Body of pancreas (tissue), 4 donors: ENCODE measurements at regions not wholly inside any gene's neighbourhood (a gene's known extent, or its start where the extent isn't known, plus 50 kb on each side); places are given as distances from the start of the nearest gene placed in this dataset.
A peak's percentile ranks its signal among the peaks of the same experiment; 100 is the strongest.

ENCODE experiments used
- ATAC-seq: fragments of 150-250 bp; one replicate; pipeline ENCODE4 v1.9.1; 2016
- DNase-seq, 4 donors: peaks; one replicate each; pipeline ENCODE4 v3.0.0-alpha.2; 2019
- H3K27ac ChIP-seq, 4 donors: fragments of 200-600 bp; sonication (generic); 1 replicate in 3 of 4; 2 replicates in 1 of 4; pipeline versions ENCODE4 v1.5.1 to v1.6.1; 2016 to 2019; ENCODE audit warnings: mild to moderate bottlenecking in 1 of 4, mixed read lengths in 1 of 4, moderate library complexity in 1 of 4
- H3K27me3 ChIP-seq, 2 donors: fragments of 200-600 bp; sonication (generic); one replicate each; pipeline ENCODE4 v1.6.0; 2016; ENCODE audit warnings: mild to moderate bottlenecking in 1 of 2
- H3K36me3 ChIP-seq, 2 donors: fragments of 200-600 bp; sonication (generic); replicated peaks in 1 of 2; 2 replicates each; pipeline ENCODE4 v1.5.1; 2016; ENCODE audit warnings: low read depth in 2 of 2; ENCODE audit not compliant: insufficient read depth in 1 of 2
- H3K4me1 ChIP-seq: fragments of 200-600 bp; sonication (generic); one replicate; pipeline ENCODE4 v1.6.0; 2016
- H3K4me3 ChIP-seq, 2 donors: fragments of 200-600 bp; sonication (generic); 1 replicate in 1 of 2; 2 replicates in 1 of 2; pipeline ENCODE4 v1.5.1; 2016 to 2019
- H3K9me3 ChIP-seq, 3 donors: fragments of 200-600 bp; sonication (generic); 1 replicate in 2 of 3; 2 replicates in 1 of 3; pipeline ENCODE4 v1.5.1; 2016
- POLR2A ChIP-seq, 3 donors: fragments of 450-650 bp; IDR thresholded peaks; one replicate each; pipeline ENCODE4 v1.6.1; 2016; ENCODE audit warnings: antibody characterized with exemption in 3 of 3, mild to moderate bottlenecking in 2 of 3
- WGBS, 2 donors: methylation state at CpG; one replicate each; pipeline ENCODE4 v1.1.5; 2017; 5-methylcytosine and 5-hydroxymethylcytosine counted together
- intact Hi-C: fragments of 100-400 bp; cut with DNase I; formaldehyde crosslinking; loops from one replicate; pipeline ENCODE4 v1.15.1; 2023
- TF ChIP-seq, protein P1 (sequence below), 7 experiments: fragments of 450-650 bp in 4 of 7; fragments of 200-600 bp in 3 of 7; sonication (generic) in 3 of 7; IDR thresholded peaks; one replicate each; pipeline ENCODE4 v1.5.1; 2016 to 2019; ENCODE audit warnings: antibody characterized with exemption in 7 of 7

- no peaks in the 10 kb centered on the region for H3K9me3 ChIP-seq
- ATAC-seq (no peak), DNase-seq (no peak)
- H3K27ac ChIP-seq, result no peak overlapping the region
- intact Hi-C loops, result loop anchor here (10.0 kb wide), 1 partner anchor 453 kb away; no protein-coding TSS in a partner anchor
- H3K4me3 ChIP-seq, result no peak overlapping the region
- H3K36me3 ChIP-seq, result no peaks in the 10 kb centered on the region
- TF ChIP-seq, protein P1, sequence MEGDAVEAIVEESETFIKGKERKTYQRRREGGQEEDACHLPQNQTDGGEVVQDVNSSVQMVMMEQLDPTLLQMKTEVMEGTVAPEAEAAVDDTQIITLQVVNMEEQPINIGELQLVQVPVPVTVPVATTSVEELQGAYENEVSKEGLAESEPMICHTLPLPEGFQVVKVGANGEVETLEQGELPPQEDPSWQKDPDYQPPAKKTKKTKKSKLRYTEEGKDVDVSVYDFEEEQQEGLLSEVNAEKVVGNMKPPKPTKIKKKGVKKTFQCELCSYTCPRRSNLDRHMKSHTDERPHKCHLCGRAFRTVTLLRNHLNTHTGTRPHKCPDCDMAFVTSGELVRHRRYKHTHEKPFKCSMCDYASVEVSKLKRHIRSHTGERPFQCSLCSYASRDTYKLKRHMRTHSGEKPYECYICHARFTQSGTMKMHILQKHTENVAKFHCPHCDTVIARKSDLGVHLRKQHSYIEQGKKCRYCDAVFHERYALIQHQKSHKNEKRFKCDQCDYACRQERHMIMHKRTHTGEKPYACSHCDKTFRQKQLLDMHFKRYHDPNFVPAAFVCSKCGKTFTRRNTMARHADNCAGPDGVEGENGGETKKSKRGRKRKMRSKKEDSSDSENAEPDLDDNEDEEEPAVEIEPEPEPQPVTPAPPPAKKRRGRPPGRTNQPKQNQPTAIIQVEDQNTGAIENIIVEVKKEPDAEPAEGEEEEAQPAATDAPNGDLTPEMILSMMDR (IDR thresholded peaks at IDR 0.05), result no peak
- no peak for TF ChIP-seq POLR2A (IDR thresholded peaks at IDR 0.05)
- H3K4me1 ChIP-seq, result peaks cover 21% of the 10 kb centered on the region
- 76 to 84% methylated on average over 13 to 14 of the region's 15 CpGs for WGBS, 2 donors
- no peaks in the 10 kb centered on the region for H3K27me3 ChIP-seq
These were observed 71.1 kb upstream of the TMEM97 start for GRCh38 chr17:28247671-28248555.

GRCh38 chr17:28249706-28250105 is 69.3 kb upstream of the TMEM97 start:
- no peak for TF ChIP-seq POLR2A (IDR thresholded peaks at IDR 0.05)
- TF ChIP-seq, protein P1 (IDR thresholded peaks at IDR 0.05), result no peak
- no peak overlapping the region for H3K4me3 ChIP-seq
- DNase-seq, result no peak
- no peaks in the 10 kb centered on the region for H3K27me3 ChIP-seq
- WGBS, 2 donors, result 88 to 93% methylated on average over 3 to 5 of the region's 5 CpGs
- H3K27ac ChIP-seq, result peak overlapping the region in 1 of 4 donors; percentile 16
- peaks cover 10% of the 10 kb centered on the region for H3K4me1 ChIP-seq
- H3K36me3 ChIP-seq, result no peaks in the 10 kb centered on the region
- intact Hi-C loops, result loop anchor here (10.0 kb wide), 1 partner anchor 455 kb away; no protein-coding TSS in a partner anchor
- no peak for ATAC-seq
- H3K9me3 ChIP-seq, result no peaks in the 10 kb centered on the region

GRCh38 chr17:28252436-28252835 is 66.6 kb upstream of the TMEM97 start:
- no peak for TF ChIP-seq POLR2A (IDR thresholded peaks at IDR 0.05)
- TF ChIP-seq, protein P1 (IDR thresholded peaks at IDR 0.05), result no peak
- Histone ChIP-seq H3K27ac (no peak overlapping the region), H3K36me3 (no peaks in the 10 kb centered on the region), H3K9me3 (no peaks in the 10 kb centered on the region), H3K4me1 (peaks cover 10% of the 10 kb centered on the region), H3K4me3 (no peak overlapping the region), H3K27me3 (no peaks in the 10 kb centered on the region)
- intact Hi-C loops, result no loop called here
- 83 to 88% methylated on average over 6 to 7 of the region's 7 CpGs for WGBS, 2 donors
- DNase-seq (no peak), ATAC-seq (no peak)

DNA sequence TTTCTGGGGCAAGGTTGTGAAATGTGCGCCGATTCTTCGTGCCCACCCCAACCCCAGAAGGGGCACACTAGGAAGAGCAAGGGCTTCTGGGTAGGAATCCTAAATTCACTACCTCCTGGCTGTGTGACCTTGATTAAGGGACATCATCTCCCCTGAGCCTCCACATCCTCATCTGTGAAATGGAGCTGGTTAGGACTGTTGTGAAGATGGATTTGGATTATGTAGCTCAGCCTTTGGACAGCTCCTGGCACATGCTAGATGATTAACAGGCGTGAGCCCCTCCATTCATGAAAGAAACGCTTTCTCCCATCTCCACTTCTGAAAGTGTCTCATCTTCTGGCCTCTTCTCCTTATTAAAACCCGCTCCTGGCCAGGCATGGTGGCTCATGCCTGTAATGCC is 65.3 kb upstream of the TMEM97 start:
- H3K9me3 ChIP-seq, result no peaks in the 10 kb centered on the region
- no peaks in the 10 kb centered on the region for H3K36me3 ChIP-seq
- H3K4me1 ChIP-seq, result peaks cover 22% of the 10 kb centered on the region
- DNase-seq, result no peak
- intact Hi-C loops, result no loop called here
- WGBS, 2 donors, result 85 to 88% methylated on average over 3 to 6 of the region's 6 CpGs
- H3K27me3 ChIP-seq, result no peaks in the 10 kb centered on the region
- TF ChIP-seq POLR2A (IDR thresholded peaks at IDR 0.05), result no peak
- TF ChIP-seq, protein P1 (IDR thresholded peaks at IDR 0.05), result no peak
- no peak overlapping the region for H3K4me3 ChIP-seq
- ATAC-seq, result no peak
- no peak overlapping the region for H3K27ac ChIP-seq
